ENCODE measurements at regions not wholly inside any gene's neighbourhood (a gene's known extent, or its start where the extent isn't known, plus 50 kb on each side); places are given as distances from the start of the nearest gene placed in this dataset.
A peak's percentile ranks its signal among the peaks of the same experiment; 100 is the strongest.

GRCh38 chr7:135808206-135808605 lies 59.6 kb upstream of the FAM180A start:
- Mint-ChIP-seq H3K36me3 (ENCODE audit: low read depth) (no peaks in the 10 kb centered on the region), H3K4me1 (peaks cover 43% of the 10 kb centered on the region), H3K9me3 (no peaks in the 10 kb centered on the region), H3K27ac (peak overlapping the region; percentile 93), H3K4me3 (no peak overlapping the region), H3K27me3 (ENCODE audit: low read depth, poor library complexity) (peaks cover 8% of the 10 kb centered on the region)
- no peak for TF ChIP-seq CTCF (IDR thresholded peaks at IDR 0.05)
- no peak for DNase-seq

- no peak for TF ChIP-seq CTCF (IDR thresholded peaks at IDR 0.05)
- H3K9me3 Mint-ChIP-seq: no peaks in the 10 kb centered on the region
- no peaks in the 10 kb centered on the region for H3K36me3 Mint-ChIP-seq (ENCODE audit: low read depth)
- H3K27me3 Mint-ChIP-seq (ENCODE audit: low read depth, poor library complexity): peaks cover 12% of the 10 kb centered on the region
- no peak for DNase-seq
- no peak overlapping the region for H3K27ac Mint-ChIP-seq
- peaks cover 38% of the 10 kb centered on the region for H3K4me1 Mint-ChIP-seq
- no peak overlapping the region for H3K4me3 Mint-ChIP-seq
These were observed 54.5 kb upstream of the FAM180A start for GRCh38 chr7:135803143-135803542.

- H3K9me3 Mint-ChIP-seq: no peaks in the 10 kb centered on the region
These were observed 54.1 kb upstream of the FAM180A start for GRCh38 chr7:135802697-135803096.

GRCh38 chr7:135801877-135802276 lies 53.3 kb upstream of the FAM180A start:
- Mint-ChIP-seq H3K27me3 (ENCODE audit: low read depth, poor library complexity) (peaks cover 9% of the 10 kb centered on the region), H3K36me3 (ENCODE audit: low read depth) (no peaks in the 10 kb centered on the region), H3K27ac (no peak overlapping the region), H3K4me3 (no peak overlapping the region), H3K9me3 (no peaks in the 10 kb centered on the region), H3K4me1 (peaks cover 30% of the 10 kb centered on the region)
- TF ChIP-seq CTCF (IDR thresholded peaks at IDR 0.05): no peak
- no peak for DNase-seq

More at GRCh38 chr7:135802697-135803096, 54.1 kb upstream of the FAM180A start:
- DNase-seq: no peak
- no peak overlapping the region for H3K4me3 Mint-ChIP-seq
- TF ChIP-seq CTCF (IDR thresholded peaks at IDR 0.05): no peak
- H3K27ac Mint-ChIP-seq: no peak overlapping the region
- no peaks in the 10 kb centered on the region for H3K36me3 Mint-ChIP-seq (ENCODE audit: low read depth)
- H3K27me3 Mint-ChIP-seq (ENCODE audit: low read depth, poor library complexity): peaks cover 11% of the 10 kb centered on the region
- H3K4me1 Mint-ChIP-seq: peaks cover 34% of the 10 kb centered on the region

- peaks cover 30% of the 10 kb centered on the region for H3K4me1 Mint-ChIP-seq
- H3K4me3 Mint-ChIP-seq: peak overlapping the region; percentile 66
These were observed 52.6 kb upstream of the FAM180A start for GRCh38 chr7:135801045-135801693.

More at GRCh38 chr7:135801045-135801693, 52.6 kb upstream of the FAM180A start:
- peak; percentile 28 for DNase-seq
- no peaks in the 10 kb centered on the region for H3K36me3 Mint-ChIP-seq (ENCODE audit: low read depth)
- H3K27ac Mint-ChIP-seq: no peak overlapping the region
- H3K27me3 Mint-ChIP-seq (ENCODE audit: low read depth, poor library complexity): peaks cover 9% of the 10 kb centered on the region
- H3K9me3 Mint-ChIP-seq: no peaks in the 10 kb centered on the region
- peak; percentile 82 for TF ChIP-seq CTCF (IDR thresholded peaks at IDR 0.05)
